ENCODE measurements at regions not wholly inside any gene's neighbourhood (a gene's known extent, or its start where the extent isn't known, plus 50 kb on each side); places are given as distances from the start of the nearest gene placed in this dataset.

DNA sequence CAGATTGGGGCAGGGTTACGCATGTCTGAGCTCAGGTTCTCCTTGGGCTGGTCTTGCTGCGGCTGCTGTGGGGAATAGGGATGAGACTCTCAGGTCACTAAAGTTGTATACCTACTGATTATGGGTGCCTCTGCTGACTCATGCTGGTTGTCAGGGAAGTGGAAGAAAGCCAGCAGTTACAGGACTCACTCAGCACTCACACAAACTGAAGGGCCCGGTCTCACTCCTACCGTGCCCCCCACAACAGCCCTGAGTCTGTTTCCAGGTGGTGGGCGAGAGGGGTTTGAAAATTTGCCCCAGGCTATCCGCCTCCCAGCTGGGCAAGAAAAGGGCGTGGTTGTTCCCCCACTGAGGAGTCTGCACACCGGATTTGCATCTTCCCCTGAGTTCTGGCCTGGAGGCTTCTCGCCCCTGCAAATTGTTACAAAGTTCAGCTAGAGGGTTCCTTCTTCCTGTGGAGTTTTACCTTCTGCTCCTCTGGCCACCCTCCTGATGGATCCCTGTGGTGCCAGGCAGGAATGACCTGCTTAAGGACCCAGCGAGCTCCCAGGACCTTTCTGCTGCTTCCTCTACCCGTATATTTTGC lies 659.2 kb downstream of the HDGFL1 start:
- dilution Hi-C loops (cut with MboI; ENCODE audit: extremely low pct_ligation_motif_present, low sequenced_read_pairs): no loop called here
- Histone ChIP-seq H3K9me3 (replicated peaks; ENCODE audit: control insufficient read depth, insufficient read depth, low read length) (no peaks in the 10 kb centered on the region), H3K27me3 (ENCODE audit: control insufficient read depth in 2 of 2, insufficient read depth in 2 of 2, low read length in 2 of 2) (no peaks in the 10 kb centered on the region), H2AFZ (ENCODE audit: low read depth, low read length) (no peak overlapping the region), H3K36me3 (ENCODE audit: control insufficient read depth in 2 of 2, extremely low read depth in 1 of 2, insufficient read depth in 2 of 2, low read length in 2 of 2) (no peaks in the 10 kb centered on the region), H4K20me1 (replicated peaks; ENCODE audit: control insufficient read depth, extremely low read depth, insufficient read depth, low read length) (no peaks in the 10 kb centered on the region), H3K79me2 (ENCODE audit: control insufficient read depth, insufficient read depth, low read length) (no peaks in the 10 kb centered on the region), H3K27ac (ENCODE audit: insufficient read depth, low read depth, low read length) (no peak overlapping the region), H3K4me2 (ENCODE audit: insufficient read depth, low read length) (no peak overlapping the region), H3K9ac (replicated peaks; ENCODE audit: extremely low read depth, insufficient read depth, low read length) (no peak overlapping the region), H3K4me3 (replicated peaks in 1 of 3; ENCODE audit: insufficient read depth in 1 of 3, low read depth in 1 of 3, low read length in 3 of 3) (no peak overlapping the region), H3K4me1 (ENCODE audit: control insufficient read depth, extremely low read depth, insufficient read depth, low read length) (no peaks in the 10 kb centered on the region), H3K9me1 (replicated peaks; ENCODE audit: control insufficient read depth, extremely low read depth, insufficient read depth, low read length) (no peaks in the 10 kb centered on the region)
- FAIRE-seq (no peak), DNase-seq (ENCODE audit: low read depth, low spot score) (no peak)
- intact Hi-C loops (cut with micrococcal nuclease): no loop called here
- no peak for TF ChIP-seq POLR2AphosphoS5 (IDR thresholded peaks at IDR 0.05; ENCODE audit: insufficient read depth, low read depth, low read length)
- ChIA-PET POLR2A (no interaction called here), CTCF (no interaction called here)
- no TSS peak for BruUV-seq (replicated peaks)

DNA sequence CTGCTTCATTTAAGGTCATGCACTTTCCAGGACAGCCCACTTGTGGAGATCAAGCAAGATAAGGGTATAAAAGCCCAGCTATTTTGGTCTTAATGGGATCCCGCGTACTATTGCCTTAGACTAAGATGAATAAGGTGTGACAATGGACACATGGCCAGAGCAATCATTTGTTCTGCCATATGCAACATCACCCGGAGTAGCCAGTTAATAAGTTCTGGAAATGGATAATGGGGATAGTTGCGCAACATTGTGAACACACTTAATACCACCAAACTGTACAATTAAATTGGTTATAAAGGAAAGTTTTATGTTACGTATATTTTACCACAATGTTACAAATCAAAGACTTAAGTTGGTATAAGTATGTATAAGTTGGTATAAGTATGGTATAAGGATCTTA lies 674.5 kb downstream of the HDGFL1 start:
- no peak overlapping the region for H3K4me2 ChIP-seq (ENCODE audit: insufficient read depth, low read length)
- H2AFZ ChIP-seq (ENCODE audit: low read depth, low read length): no peak overlapping the region
- H3K9ac ChIP-seq (replicated peaks; ENCODE audit: extremely low read depth, insufficient read depth, low read length): no peak overlapping the region
- no peak overlapping the region for H3K4me3 ChIP-seq (replicated peaks in 1 of 3; ENCODE audit: insufficient read depth in 1 of 3, low read depth in 1 of 3, low read length in 3 of 3)
- BruUV-seq (replicated peaks): no TSS peak
- no peaks in the 10 kb centered on the region for H3K36me3 ChIP-seq (ENCODE audit: control insufficient read depth in 2 of 2, extremely low read depth in 1 of 2, insufficient read depth in 2 of 2, low read length in 2 of 2)
- POLR2A ChIA-PET: no interaction called here
- no peaks in the 10 kb centered on the region for H3K9me3 ChIP-seq (replicated peaks; ENCODE audit: control insufficient read depth, insufficient read depth, low read length)
- no peaks in the 10 kb centered on the region for H4K20me1 ChIP-seq (replicated peaks; ENCODE audit: control insufficient read depth, extremely low read depth, insufficient read depth, low read length)
- H3K4me1 ChIP-seq (ENCODE audit: control insufficient read depth, extremely low read depth, insufficient read depth, low read length): no peaks in the 10 kb centered on the region
- no peaks in the 10 kb centered on the region for H3K79me2 ChIP-seq (ENCODE audit: control insufficient read depth, insufficient read depth, low read length)
- CTCF ChIA-PET: no interaction called here
- no peaks in the 10 kb centered on the region for H3K27me3 ChIP-seq (ENCODE audit: control insufficient read depth in 2 of 2, insufficient read depth in 2 of 2, low read length in 2 of 2)
- TF ChIP-seq GATA2 (IDR thresholded peaks at IDR 0.05; ENCODE audit: insufficient read depth, insufficient read length, low read depth, low read length) (no peak), JUN (IDR thresholded peaks at IDR 0.05; ENCODE audit: borderline replicate concordance, insufficient read depth, insufficient read length, low read depth) (no peak)
- TF ChIP-seq, protein P1, sequence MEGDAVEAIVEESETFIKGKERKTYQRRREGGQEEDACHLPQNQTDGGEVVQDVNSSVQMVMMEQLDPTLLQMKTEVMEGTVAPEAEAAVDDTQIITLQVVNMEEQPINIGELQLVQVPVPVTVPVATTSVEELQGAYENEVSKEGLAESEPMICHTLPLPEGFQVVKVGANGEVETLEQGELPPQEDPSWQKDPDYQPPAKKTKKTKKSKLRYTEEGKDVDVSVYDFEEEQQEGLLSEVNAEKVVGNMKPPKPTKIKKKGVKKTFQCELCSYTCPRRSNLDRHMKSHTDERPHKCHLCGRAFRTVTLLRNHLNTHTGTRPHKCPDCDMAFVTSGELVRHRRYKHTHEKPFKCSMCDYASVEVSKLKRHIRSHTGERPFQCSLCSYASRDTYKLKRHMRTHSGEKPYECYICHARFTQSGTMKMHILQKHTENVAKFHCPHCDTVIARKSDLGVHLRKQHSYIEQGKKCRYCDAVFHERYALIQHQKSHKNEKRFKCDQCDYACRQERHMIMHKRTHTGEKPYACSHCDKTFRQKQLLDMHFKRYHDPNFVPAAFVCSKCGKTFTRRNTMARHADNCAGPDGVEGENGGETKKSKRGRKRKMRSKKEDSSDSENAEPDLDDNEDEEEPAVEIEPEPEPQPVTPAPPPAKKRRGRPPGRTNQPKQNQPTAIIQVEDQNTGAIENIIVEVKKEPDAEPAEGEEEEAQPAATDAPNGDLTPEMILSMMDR (IDR thresholded peaks at IDR 0.05; ENCODE audit: extremely low read depth in 1 of 2, insufficient read depth in 1 of 2, low read depth in 1 of 2, low read length in 2 of 2): no peak
- no peaks in the 10 kb centered on the region for H3K9me1 ChIP-seq (replicated peaks; ENCODE audit: control insufficient read depth, extremely low read depth, insufficient read depth, low read length)
- dilution Hi-C loops (cut with MboI; ENCODE audit: extremely low pct_ligation_motif_present, low sequenced_read_pairs): no loop called here
- intact Hi-C loops (cut with micrococcal nuclease): no loop called here
- H3K27ac ChIP-seq (ENCODE audit: insufficient read depth, low read depth, low read length): no peak overlapping the region
- DNase-seq (ENCODE audit: low read depth, low spot score): no peak
- no peak for FAIRE-seq
